HG03520 (cell line): ENCODE measurements at regions not wholly inside any gene's neighbourhood (a gene's known extent, or its start where the extent isn't known, plus 50 kb on each side); places are given as distances from the start of the nearest gene placed in this dataset.

ENCODE experiments used
- ATAC-seq: cut with Tn5 transposase; IDR thresholded peaks from one replicate; pipeline ENCODE4 v1.9.1; 2021; ENCODE audit warnings: mild to moderate bottlenecking, moderate library complexity; ENCODE audit not compliant: unreplicated experiment

GRCh38 chr12:74429535-74429934, 108.1 kb upstream of the ATXN7L3B start:
- ATAC-seq, result no peak

- ATAC-seq, result no peak
These were observed 105.8 kb upstream of the ATXN7L3B start for GRCh38 chr12:74431801-74432200.

- no peak for ATAC-seq
These were observed 97.2 kb upstream of the ATXN7L3B start for GRCh38 chr12:74440469-74440868.

GRCh38 chr12:74441872-74442271, 95.8 kb upstream of the ATXN7L3B start:
- ATAC-seq, result no peak

GRCh38 chr12:74446466-74446865, 91.2 kb upstream of the ATXN7L3B start:
- ATAC-seq, result no peak

GRCh38 chr12:74449872-74450271, 87.8 kb upstream of the ATXN7L3B start:
- ATAC-seq, result no peak

GRCh38 chr12:74454109-74454508, 83.5 kb upstream of the ATXN7L3B start:
- ATAC-seq, result no peak

GRCh38 chr12:74455429-74455828, 82.2 kb upstream of the ATXN7L3B start:
- no peak for ATAC-seq

- ATAC-seq, result no peak
These were observed 81.2 kb upstream of the ATXN7L3B start for GRCh38 chr12:74456431-74456830.

- ATAC-seq, result no peak
These were observed 69.2 kb upstream of the ATXN7L3B start for GRCh38 chr12:74468401-74468800.

GRCh38 chr12:74476234-74476633, 61.4 kb upstream of the ATXN7L3B start:
- ATAC-seq, result no peak

- no peak for ATAC-seq
These were observed 56.6 kb upstream of the ATXN7L3B start for GRCh38 chr12:74481078-74481477.

- ATAC-seq, result no peak
These were observed 55.5 kb upstream of the ATXN7L3B start for GRCh38 chr12:74482115-74482514.

GRCh38 chr12:74483057-74483456, 54.6 kb upstream of the ATXN7L3B start:
- no peak for ATAC-seq
